ENCODE measurements at regions not wholly inside any gene's neighbourhood (a gene's known extent, or its start where the extent isn't known, plus 50 kb on each side); places are given as distances from the start of the nearest gene placed in this dataset.

DNA sequence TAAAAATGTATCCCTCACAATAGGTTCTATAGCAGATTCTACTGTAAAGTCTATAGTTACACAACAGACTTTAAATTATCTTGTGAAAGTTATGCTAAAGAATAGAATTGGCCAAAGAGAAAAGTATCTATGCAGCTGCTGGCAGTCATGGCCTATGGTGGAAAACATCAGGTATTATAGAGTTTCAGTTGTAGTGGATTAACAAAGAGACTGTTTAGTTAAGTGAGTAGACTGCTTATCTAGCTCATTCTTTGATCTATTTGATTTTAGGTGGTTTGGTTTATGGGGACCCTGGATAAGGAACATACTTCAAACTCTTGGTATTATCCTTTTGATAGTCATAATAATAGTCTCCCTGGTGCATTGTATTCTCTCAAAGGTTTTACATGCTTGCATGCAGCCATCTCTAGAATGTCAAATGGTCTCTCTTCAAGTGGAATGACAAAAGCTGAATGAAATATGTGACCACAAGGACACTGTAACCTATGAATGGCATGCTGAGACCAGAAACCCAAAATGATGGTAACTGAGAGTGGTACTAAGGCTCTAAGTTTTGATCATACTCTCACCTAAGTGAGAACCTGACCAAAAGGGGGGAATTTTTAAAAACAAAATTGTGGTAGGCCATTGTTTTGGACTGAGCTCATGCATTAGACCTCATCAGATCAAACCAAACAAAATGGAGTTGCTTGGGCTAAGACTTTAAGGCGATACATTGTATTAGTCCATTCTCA is 54.9 kb upstream of the NAMPT start:
- H3K27me3 ChIP-seq (ENCODE audit: control insufficient read depth, insufficient read depth, low read length), result no peaks in the 10 kb centered on the region
- H3K36me3 ChIP-seq (ENCODE audit: control insufficient read depth, insufficient read depth, low read length), result no peaks in the 10 kb centered on the region
- no peak overlapping the region for H3K4me3 ChIP-seq (ENCODE audit: low read depth, low read length)
- no peak for DNase-seq (ENCODE audit: low read depth)
- TF ChIP-seq, protein P1, sequence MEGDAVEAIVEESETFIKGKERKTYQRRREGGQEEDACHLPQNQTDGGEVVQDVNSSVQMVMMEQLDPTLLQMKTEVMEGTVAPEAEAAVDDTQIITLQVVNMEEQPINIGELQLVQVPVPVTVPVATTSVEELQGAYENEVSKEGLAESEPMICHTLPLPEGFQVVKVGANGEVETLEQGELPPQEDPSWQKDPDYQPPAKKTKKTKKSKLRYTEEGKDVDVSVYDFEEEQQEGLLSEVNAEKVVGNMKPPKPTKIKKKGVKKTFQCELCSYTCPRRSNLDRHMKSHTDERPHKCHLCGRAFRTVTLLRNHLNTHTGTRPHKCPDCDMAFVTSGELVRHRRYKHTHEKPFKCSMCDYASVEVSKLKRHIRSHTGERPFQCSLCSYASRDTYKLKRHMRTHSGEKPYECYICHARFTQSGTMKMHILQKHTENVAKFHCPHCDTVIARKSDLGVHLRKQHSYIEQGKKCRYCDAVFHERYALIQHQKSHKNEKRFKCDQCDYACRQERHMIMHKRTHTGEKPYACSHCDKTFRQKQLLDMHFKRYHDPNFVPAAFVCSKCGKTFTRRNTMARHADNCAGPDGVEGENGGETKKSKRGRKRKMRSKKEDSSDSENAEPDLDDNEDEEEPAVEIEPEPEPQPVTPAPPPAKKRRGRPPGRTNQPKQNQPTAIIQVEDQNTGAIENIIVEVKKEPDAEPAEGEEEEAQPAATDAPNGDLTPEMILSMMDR (IDR thresholded peaks at IDR 0.05; ENCODE audit: insufficient read depth, low read length, poor library complexity, severe bottlenecking), result no peak

DNA sequence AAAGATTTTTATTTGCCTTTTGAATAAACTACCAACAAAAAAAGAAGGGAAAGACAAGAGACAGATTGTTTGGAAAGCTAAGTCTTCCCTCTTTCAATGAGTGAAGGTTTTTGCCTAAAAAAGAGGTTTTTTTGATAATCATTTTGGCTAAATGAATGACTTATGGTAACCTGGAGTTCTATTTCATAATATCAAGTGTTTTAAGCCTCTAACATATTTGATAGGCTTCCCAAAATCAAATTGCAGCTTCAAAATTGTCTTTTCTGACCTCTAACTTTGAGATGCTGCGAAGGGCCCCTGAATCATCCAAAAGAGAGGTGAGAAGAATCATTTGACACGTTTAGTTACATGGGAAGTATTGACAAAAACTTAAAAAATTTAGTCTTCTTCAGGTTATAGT is 53.0 kb upstream of the NAMPT start:
- H3K4me3 ChIP-seq (ENCODE audit: low read depth, low read length), result no peak overlapping the region
- TF ChIP-seq, protein P1 (IDR thresholded peaks at IDR 0.05; ENCODE audit: insufficient read depth, low read length, poor library complexity, severe bottlenecking), result no peak
- no peaks in the 10 kb centered on the region for H3K27me3 ChIP-seq (ENCODE audit: control insufficient read depth, insufficient read depth, low read length)
- H3K36me3 ChIP-seq (ENCODE audit: control insufficient read depth, insufficient read depth, low read length), result no peaks in the 10 kb centered on the region
- DNase-seq (ENCODE audit: low read depth), result no peak

DNA sequence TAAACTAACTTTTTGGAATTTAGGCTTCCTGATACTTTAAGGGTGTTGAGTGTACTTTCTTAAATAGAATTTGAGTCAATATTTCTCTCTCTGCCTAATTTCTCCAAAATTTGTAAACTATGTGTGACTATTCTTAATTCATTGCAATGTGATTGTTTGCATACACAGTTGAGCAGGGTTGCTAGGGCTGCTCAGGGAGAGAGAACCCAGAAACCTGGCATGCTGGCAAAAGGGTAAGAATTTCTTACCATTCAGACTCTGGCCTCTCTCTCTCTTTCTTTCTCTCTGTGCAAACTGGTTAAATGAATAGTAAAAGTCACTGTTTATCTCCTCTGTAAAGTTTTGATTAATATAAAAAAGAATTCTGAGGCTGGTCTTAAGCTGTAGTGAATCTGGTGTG is 51.0 kb upstream of the NAMPT start:
- TF ChIP-seq, protein P1 (IDR thresholded peaks at IDR 0.05; ENCODE audit: insufficient read depth, low read length, poor library complexity, severe bottlenecking), result no peak

More for the DNA sequence above, 51.0 kb upstream of the NAMPT start:
- Histone ChIP-seq H3K4me3 (ENCODE audit: low read depth, low read length) (no peak overlapping the region), H3K36me3 (ENCODE audit: control insufficient read depth, insufficient read depth, low read length) (no peaks in the 10 kb centered on the region), H3K27me3 (ENCODE audit: control insufficient read depth, insufficient read depth, low read length) (no peaks in the 10 kb centered on the region)
- DNase-seq (ENCODE audit: low read depth), result no peak

Measured in kidney epithelial cell (primary cell).